ENCODE measurements at regions not wholly inside any gene's neighbourhood (a gene's known extent, or its start where the extent isn't known, plus 50 kb on each side); places are given as distances from the start of the nearest gene placed in this dataset.

DNA sequence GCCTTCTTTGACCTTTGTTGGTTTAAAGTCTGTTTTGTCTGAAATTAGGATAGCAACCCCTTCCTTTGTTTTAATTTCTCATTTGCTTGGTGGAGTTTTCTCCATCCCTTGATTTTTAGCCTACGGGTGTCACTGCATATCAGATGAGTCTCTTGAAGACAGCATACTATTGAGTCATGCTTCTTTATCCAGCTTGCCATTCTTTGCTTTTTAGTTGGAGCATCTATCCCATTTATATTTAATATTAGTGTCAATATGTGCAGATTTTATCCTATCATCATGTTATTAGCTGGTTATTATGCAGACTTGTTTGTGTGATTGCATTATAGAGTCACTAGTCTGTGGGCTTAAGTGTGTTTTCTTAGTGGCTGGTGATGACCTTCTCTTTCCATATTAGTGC lies 622.2 kb downstream of the MMUT start:
- TF ChIP-seq YY1 (IDR thresholded peaks at IDR 0.05; ENCODE audit: insufficient read depth, insufficient read length) = no peak
- TF ChIP-seq SUZ12 (IDR thresholded peaks at IDR 0.05; ENCODE audit: extremely low read depth, insufficient read depth, insufficient read length) = no peak
- no peak for TF ChIP-seq ZNF274 (IDR thresholded peaks at IDR 0.05; ENCODE audit: low read depth, low read length)

Data from NT2/D1 (cell line).